GM13977 (cell line): ENCODE measurements at regions not wholly inside any gene's neighbourhood (a gene's known extent, or its start where the extent isn't known, plus 50 kb on each side); places are given as distances from the start of the nearest gene placed in this dataset.
"Not testable (repeated sequence)": the region's sequence is repeated elsewhere in the genome, so short reads cannot be mapped to it uniquely, and the experiment has no call there.

Source experiments
- DNase-seq: peaks from one replicate; pipeline ENCODE4 v3.0.0; 2012; ENCODE audit warnings: low spot score
- in situ Hi-C: fragments of 300-500 bp; cut with MboI; formaldehyde crosslinking; loops from one replicate; pipeline ENCODE4 v1.12.0; 2022; ENCODE audit warnings: low sequenced_read_pairs, low pct_unique_long_range_greater_than_20kb, mixed read lengths, inconsistent platforms; ENCODE audit not compliant: unreplicated experiment
- TF ChIP-seq, protein P1 (sequence below): IDR thresholded peaks from 2 replicates; pipeline ENCODE4 v1.5.1; 2012; ENCODE audit warnings: mild to moderate bottlenecking, control low read depth; ENCODE audit not compliant: insufficient read depth; ENCODE audit errors: extremely low read depth, missing control alignments

DNA sequence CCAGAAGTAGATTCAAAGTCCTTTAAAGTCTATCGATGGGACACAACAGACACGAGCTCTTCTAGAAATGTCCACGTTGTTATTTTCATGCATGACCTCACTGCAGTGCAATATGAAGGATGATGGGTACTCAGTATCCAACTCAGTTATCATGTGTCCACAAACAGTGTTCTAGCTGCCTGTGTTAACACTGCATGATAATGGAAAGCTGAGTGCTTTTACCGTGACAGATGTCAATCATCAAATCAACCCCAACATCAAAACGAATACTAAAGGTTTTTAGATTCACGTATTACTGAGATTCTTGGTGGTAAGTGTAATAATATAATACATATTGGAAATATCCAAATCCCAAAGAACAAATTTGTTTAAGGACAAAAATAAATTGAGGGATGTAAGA, 394.8 kb upstream of the TENM3 start:
- DNase-seq, result no peak

DNA sequence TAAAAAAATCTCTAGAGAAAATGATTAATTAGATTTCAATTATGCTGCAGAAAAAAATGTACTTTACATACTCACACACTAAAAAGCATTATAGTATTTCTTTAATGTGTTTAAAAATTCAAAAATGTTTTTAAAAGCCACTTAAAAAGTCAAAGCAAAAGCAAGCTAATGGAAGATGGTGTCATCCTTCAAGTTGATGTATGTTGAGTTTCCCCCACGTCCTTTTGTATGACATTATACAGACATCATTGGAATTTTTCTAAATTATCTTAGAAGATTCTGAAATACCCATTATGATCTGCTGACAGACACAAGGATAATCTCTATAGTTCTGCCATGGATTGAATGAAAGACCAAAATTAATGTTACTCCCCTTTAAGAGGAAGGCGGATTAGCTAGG, 393.7 kb upstream of the TENM3 start:
- DNase-seq, result no peak
- in situ Hi-C loops, result no loop called here
- TF ChIP-seq, protein P1, sequence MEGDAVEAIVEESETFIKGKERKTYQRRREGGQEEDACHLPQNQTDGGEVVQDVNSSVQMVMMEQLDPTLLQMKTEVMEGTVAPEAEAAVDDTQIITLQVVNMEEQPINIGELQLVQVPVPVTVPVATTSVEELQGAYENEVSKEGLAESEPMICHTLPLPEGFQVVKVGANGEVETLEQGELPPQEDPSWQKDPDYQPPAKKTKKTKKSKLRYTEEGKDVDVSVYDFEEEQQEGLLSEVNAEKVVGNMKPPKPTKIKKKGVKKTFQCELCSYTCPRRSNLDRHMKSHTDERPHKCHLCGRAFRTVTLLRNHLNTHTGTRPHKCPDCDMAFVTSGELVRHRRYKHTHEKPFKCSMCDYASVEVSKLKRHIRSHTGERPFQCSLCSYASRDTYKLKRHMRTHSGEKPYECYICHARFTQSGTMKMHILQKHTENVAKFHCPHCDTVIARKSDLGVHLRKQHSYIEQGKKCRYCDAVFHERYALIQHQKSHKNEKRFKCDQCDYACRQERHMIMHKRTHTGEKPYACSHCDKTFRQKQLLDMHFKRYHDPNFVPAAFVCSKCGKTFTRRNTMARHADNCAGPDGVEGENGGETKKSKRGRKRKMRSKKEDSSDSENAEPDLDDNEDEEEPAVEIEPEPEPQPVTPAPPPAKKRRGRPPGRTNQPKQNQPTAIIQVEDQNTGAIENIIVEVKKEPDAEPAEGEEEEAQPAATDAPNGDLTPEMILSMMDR, result no peak

More for the DNA sequence above, 394.8 kb upstream of the TENM3 start:
- TF ChIP-seq, protein P1, result no peak
- in situ Hi-C loops, result no loop called here

DNA sequence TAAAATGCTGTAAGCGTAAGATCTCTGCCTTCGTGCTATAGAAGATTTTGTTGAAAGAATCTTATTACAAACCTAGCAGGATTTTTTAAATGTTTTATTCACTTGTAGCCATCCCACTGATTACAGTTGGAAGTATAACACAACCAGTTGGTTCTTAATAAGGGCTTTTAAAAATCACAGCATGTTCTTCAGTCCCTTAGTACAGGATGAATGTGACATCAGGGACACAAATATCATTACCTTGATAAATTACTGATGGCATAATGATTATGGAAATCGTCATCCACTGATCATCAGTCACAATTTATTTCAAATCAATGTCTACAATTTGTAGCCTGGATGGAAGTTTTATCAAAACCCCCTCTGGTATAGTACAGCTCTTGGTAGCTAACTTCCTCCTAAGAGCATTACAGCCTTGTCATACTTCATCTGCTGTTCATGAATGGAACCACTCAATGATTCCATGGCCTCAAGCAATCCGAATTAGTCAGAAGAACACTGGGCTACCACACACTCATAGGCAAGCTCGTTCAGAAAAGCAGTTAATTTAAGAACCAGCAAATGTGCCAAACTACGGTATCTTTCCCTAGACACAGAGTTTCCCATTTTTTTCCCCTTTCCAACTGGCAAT, 389.2 kb upstream of the TENM3 start:
- no peak for DNase-seq
- in situ Hi-C loops, result no loop called here
- TF ChIP-seq, protein P1, result no peak

DNA sequence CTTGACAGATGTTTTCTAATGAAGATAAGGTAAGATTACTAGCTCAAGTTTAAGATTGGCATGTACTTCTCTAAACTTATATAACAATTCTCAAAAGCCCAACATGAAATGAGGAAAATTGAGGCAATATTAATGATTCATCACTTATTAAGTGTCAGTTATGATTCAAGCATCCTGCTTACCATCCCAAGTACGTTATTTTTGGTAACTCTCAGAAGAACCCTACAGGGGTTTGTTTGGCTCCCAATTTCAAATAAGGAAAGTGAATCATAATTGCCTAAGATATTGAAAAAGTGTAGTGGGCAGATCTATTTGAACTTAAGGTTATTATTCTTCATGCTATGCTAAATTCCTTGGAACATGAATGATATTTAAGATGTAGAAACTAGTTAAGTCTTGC, 387.9 kb upstream of the TENM3 start:
- in situ Hi-C loops, result no loop called here
- TF ChIP-seq, protein P1, result no peak
- no peak for DNase-seq

DNA sequence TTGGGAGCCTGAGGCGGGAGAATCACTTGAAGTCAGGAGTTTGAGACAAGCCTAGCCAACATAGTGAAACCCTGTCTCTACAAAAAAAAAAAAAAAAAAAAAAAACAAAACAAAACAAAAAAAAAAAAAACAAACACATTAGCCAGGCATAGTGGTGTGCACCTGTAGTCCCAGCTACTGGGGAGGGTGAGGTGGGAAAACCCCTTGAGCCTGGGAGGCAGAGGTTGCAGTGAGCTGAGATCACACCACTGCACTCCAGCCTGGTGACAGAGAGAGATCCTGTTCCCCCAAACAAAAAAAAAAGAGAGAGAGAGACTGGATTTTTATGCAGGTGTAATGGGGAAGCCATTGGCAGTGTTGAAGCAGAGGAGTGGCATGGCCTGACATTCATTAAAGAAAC, 385.7 kb upstream of the TENM3 start:
- in situ Hi-C loops, DNase-seq: not testable (repeated sequence)

DNA sequence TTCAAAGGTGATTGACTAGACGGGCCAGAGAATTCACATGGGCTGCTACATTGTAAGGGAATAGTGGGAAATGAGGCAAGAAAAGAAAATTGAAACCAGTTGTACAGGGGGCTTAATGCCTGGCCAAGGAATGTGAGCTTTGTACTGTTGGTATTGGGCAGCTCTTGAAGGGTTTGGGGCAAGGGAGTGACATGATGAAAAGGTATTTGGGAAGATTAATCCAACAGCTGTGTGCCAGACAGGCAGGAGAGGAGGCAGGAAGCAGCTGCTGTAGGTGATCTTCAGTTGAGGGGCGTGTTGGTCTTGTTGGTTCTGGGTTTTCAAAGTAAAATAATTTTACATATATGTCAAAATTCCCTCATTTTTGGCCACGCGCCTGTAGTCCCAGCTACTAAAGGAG, 384.5 kb upstream of the TENM3 start:
- TF ChIP-seq, protein P1, result no peak
- in situ Hi-C loops, result no loop called here
- DNase-seq, result no peak

DNA sequence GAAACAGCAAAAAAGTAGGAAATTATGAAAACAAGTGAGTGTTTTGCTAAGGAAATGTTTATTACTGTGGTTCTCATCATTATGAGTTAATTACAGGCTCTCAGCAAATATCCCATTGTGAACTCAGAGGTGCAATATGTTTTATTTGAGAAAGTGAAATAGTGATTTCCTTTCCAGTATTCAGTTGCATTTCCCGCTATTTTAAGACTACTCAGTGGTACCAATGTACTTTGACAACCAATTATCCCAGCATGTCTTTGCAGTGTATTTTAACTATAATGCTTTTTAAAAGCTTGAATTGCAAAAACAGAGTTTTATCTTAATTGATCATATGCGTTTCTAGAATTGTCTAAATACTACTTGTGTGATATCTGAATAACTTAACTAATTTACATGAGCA, 383.8 kb upstream of the TENM3 start:
- TF ChIP-seq, protein P1, result no peak
- no peak for DNase-seq
- in situ Hi-C loops, result no loop called here
